ENCODE measurements at regions not wholly inside any gene's neighbourhood (a gene's known extent, or its start where the extent isn't known, plus 50 kb on each side); places are given as distances from the start of the nearest gene placed in this dataset.

GRCh38 chr9:78490231-78490630, 193.3 kb downstream of the PSAT1 start:
- H3K27ac ChIP-seq (ENCODE audit: insufficient read depth, low read depth, low read length), result no peak overlapping the region
- intact Hi-C loops (cut with micrococcal nuclease), result no loop called here
- no peak for TF ChIP-seq MAX (IDR thresholded peaks at IDR 0.05; ENCODE audit: insufficient read depth, insufficient read length)
- TF ChIP-seq GATA2 (IDR thresholded peaks at IDR 0.05; ENCODE audit: insufficient read depth, insufficient read length, low read depth, low read length), result no peak
- no peak for TF ChIP-seq FOS (IDR thresholded peaks at IDR 0.05; ENCODE audit: borderline replicate concordance, insufficient read depth, low read length)
- TF ChIP-seq EZH2 (IDR thresholded peaks at IDR 0.05; ENCODE audit: borderline replicate concordance, low read depth, low read length, severe bottlenecking), result no peak
- TF ChIP-seq POLR2A (IDR thresholded peaks at IDR 0.05; ENCODE audit: low read depth, low read length), result no peak
- no peak for TF ChIP-seq JUN (IDR thresholded peaks at IDR 0.05; ENCODE audit: borderline replicate concordance, insufficient read depth, insufficient read length, low read depth)
- TF ChIP-seq CTCF (IDR thresholded peaks at IDR 0.05; ENCODE audit: extremely low read depth in 1 of 2, insufficient read depth in 1 of 2, low read depth in 1 of 2, low read length in 2 of 2), result no peak
- no peak for TF ChIP-seq POLR2AphosphoS5 (IDR thresholded peaks at IDR 0.05; ENCODE audit: insufficient read depth, low read depth, low read length)
- TF ChIP-seq MYC (IDR thresholded peaks at IDR 0.05; ENCODE audit: low read depth, low read length), result no peak
- FAIRE-seq, result no peak
- H3K79me2 ChIP-seq (ENCODE audit: control insufficient read depth, insufficient read depth, low read length), result no peaks in the 10 kb centered on the region
- H3K27me3 ChIP-seq (ENCODE audit: control insufficient read depth in 2 of 2, insufficient read depth in 2 of 2, low read length in 2 of 2), result no peaks in the 10 kb centered on the region
- no peaks in the 10 kb centered on the region for H4K20me1 ChIP-seq (replicated peaks; ENCODE audit: control insufficient read depth, extremely low read depth, insufficient read depth, low read length)
- H3K4me3 ChIP-seq (replicated peaks in 1 of 3; ENCODE audit: insufficient read depth in 1 of 3, low read depth in 1 of 3, low read length in 3 of 3), result no peak overlapping the region
- ChIA-PET POLR2A (no interaction called here), CTCF (no interaction called here)
- H3K4me2 ChIP-seq (ENCODE audit: insufficient read depth, low read length), result no peak overlapping the region
- dilution Hi-C loops (cut with MboI; ENCODE audit: extremely low pct_ligation_motif_present, low sequenced_read_pairs), result no loop called here
- H3K9me3 ChIP-seq (replicated peaks; ENCODE audit: control insufficient read depth, insufficient read depth, low read length), result no peaks in the 10 kb centered on the region
- H2AFZ ChIP-seq (ENCODE audit: low read depth, low read length), result no peak overlapping the region
- H3K9me1 ChIP-seq (replicated peaks; ENCODE audit: control insufficient read depth, extremely low read depth, insufficient read depth, low read length), result no peaks in the 10 kb centered on the region
- H3K9ac ChIP-seq (replicated peaks; ENCODE audit: extremely low read depth, insufficient read depth, low read length), result no peak overlapping the region
- H3K36me3 ChIP-seq (ENCODE audit: control insufficient read depth in 2 of 2, extremely low read depth in 1 of 2, insufficient read depth in 2 of 2, low read length in 2 of 2), result no peaks in the 10 kb centered on the region
- no peaks in the 10 kb centered on the region for H3K4me1 ChIP-seq (ENCODE audit: control insufficient read depth, extremely low read depth, insufficient read depth, low read length)
- DNase-seq (ENCODE audit: low read depth, low spot score), result no peak
- no TSS peak for BruUV-seq (replicated peaks)
